NT2/D1 (cell line): ENCODE measurements at regions not wholly inside any gene's neighbourhood (a gene's known extent, or its start where the extent isn't known, plus 50 kb on each side); places are given as distances from the start of the nearest gene placed in this dataset.

ENCODE experiments used
- DNase-seq: peaks from one replicate; pipeline ENCODE4 v3.0.0-alpha.2; 2011; ENCODE audit warnings: low read depth, low spot score
- H3K27me3 ChIP-seq: 2 replicates; pipeline ENCODE4 v1.6.0; 2011; ENCODE audit warnings: mild to moderate bottlenecking; ENCODE audit not compliant: insufficient read length, insufficient read depth
- H3K36me3 ChIP-seq: 2 replicates; pipeline ENCODE4 v1.6.1; 2011; ENCODE audit warnings: mild to moderate bottlenecking, low read length, mixed read lengths; ENCODE audit not compliant: insufficient read depth, insufficient read length
- H3K4me1 ChIP-seq: 2 replicates; pipeline ENCODE4 v1.5.1; 2011; ENCODE audit not compliant: insufficient read depth, insufficient read length
- H3K4me3 ChIP-seq: 2 replicates; pipeline ENCODE4 v1.5.1; 2011; ENCODE audit warnings: low read depth; ENCODE audit not compliant: insufficient read length
- H3K9ac ChIP-seq: 2 replicates; pipeline ENCODE4 v1.6.0; 2011; ENCODE audit warnings: low read depth; ENCODE audit not compliant: insufficient read length
- H3K9me3 ChIP-seq: 2 replicates; pipeline ENCODE4 v1.5.1; 2011; ENCODE audit warnings: mild to moderate bottlenecking, low read length; ENCODE audit not compliant: insufficient read depth
- SUZ12 ChIP-seq: IDR thresholded peaks from 2 replicates; pipeline ENCODE4 v1.6.1; 2011; ENCODE audit not compliant: insufficient read length, insufficient read depth; ENCODE audit errors: extremely low read depth
- YY1 ChIP-seq: IDR thresholded peaks from 2 replicates; pipeline ENCODE4 v1.6.1; 2011; ENCODE audit not compliant: insufficient read length, insufficient read depth
- ZNF274 ChIP-seq: IDR thresholded peaks from 2 replicates; pipeline ENCODE4 v1.6.1; 2011; ENCODE audit warnings: mild to moderate bottlenecking, low read depth, low read length

- Histone ChIP-seq H3K36me3 (no peaks in the 10 kb centered on the region), H3K4me3 (no peak overlapping the region), H3K4me1 (no peaks in the 10 kb centered on the region), H3K27me3 (no peaks in the 10 kb centered on the region), H3K9me3 (peaks cover 8% of the 10 kb centered on the region; the same call in 1 of the 2 replicates), H3K9ac (no peak overlapping the region)
- TF ChIP-seq ZNF274 (no peak), YY1 (no peak), SUZ12 (no peak)
- DNase-seq, result no peak
These were observed 300.5 kb downstream of the IRX1 start for GRCh38 chr5:3896098-3896497.

- DNase-seq, result no peak
- no peak for TF ChIP-seq SUZ12
- TF ChIP-seq ZNF274, result no peak
- TF ChIP-seq YY1, result no peak
- H3K4me1 ChIP-seq, result no peaks in the 10 kb centered on the region
These were observed 303.5 kb downstream of the IRX1 start for GRCh38 chr5:3899093-3899492.

GRCh38 chr5:3904584-3904983 lies 309.0 kb downstream of the IRX1 start:
- no peak overlapping the region for H3K9ac ChIP-seq
- no peaks in the 10 kb centered on the region for H3K27me3 ChIP-seq
- no peaks in the 10 kb centered on the region for H3K36me3 ChIP-seq
- no peaks in the 10 kb centered on the region for H3K4me1 ChIP-seq
- no peaks in the 10 kb centered on the region for H3K9me3 ChIP-seq
- H3K4me3 ChIP-seq, result no peak overlapping the region
- no peak for DNase-seq
- no peak for TF ChIP-seq YY1
- no peak for TF ChIP-seq ZNF274
- TF ChIP-seq SUZ12, result no peak

More at GRCh38 chr5:3899093-3899492, 303.5 kb downstream of the IRX1 start:
- Histone ChIP-seq H3K27me3 (no peaks in the 10 kb centered on the region), H3K4me3 (no peak overlapping the region), H3K9ac (no peak overlapping the region), H3K9me3 (no peaks in the 10 kb centered on the region), H3K36me3 (no peaks in the 10 kb centered on the region)

GRCh38 chr5:3905031-3905430 lies 309.4 kb downstream of the IRX1 start:
- H3K4me3 ChIP-seq, result no peak overlapping the region
- H3K36me3 ChIP-seq, result no peaks in the 10 kb centered on the region
- H3K9me3 ChIP-seq, result no peaks in the 10 kb centered on the region
- TF ChIP-seq ZNF274 (no peak), SUZ12 (no peak), YY1 (no peak)
- H3K27me3 ChIP-seq, result no peaks in the 10 kb centered on the region
- DNase-seq, result no peak
- H3K9ac ChIP-seq, result no peak overlapping the region
- H3K4me1 ChIP-seq, result no peaks in the 10 kb centered on the region

GRCh38 chr5:3905521-3905920 lies 309.9 kb downstream of the IRX1 start:
- Histone ChIP-seq H3K9me3 (no peaks in the 10 kb centered on the region), H3K9ac (no peak overlapping the region), H3K36me3 (no peaks in the 10 kb centered on the region), H3K27me3 (no peaks in the 10 kb centered on the region), H3K4me1 (no peaks in the 10 kb centered on the region), H3K4me3 (no peak overlapping the region)
- no peak for DNase-seq
- TF ChIP-seq SUZ12 (no peak), ZNF274 (no peak), YY1 (no peak)

GRCh38 chr5:3911111-3911510 lies 315.5 kb downstream of the IRX1 start:
- H3K9me3 ChIP-seq, result no peaks in the 10 kb centered on the region
- no peak for TF ChIP-seq SUZ12
- TF ChIP-seq YY1, result no peak
- no peak for TF ChIP-seq ZNF274
- H3K4me3 ChIP-seq, result no peak overlapping the region
- H3K36me3 ChIP-seq, result no peaks in the 10 kb centered on the region
- DNase-seq, result no peak
- H3K4me1 ChIP-seq, result no peaks in the 10 kb centered on the region
- no peaks in the 10 kb centered on the region for H3K27me3 ChIP-seq
- no peak overlapping the region for H3K9ac ChIP-seq

- H3K9ac ChIP-seq, result no peak overlapping the region
- DNase-seq, result no peak
- no peak overlapping the region for H3K4me3 ChIP-seq
- no peaks in the 10 kb centered on the region for H3K36me3 ChIP-seq
- no peaks in the 10 kb centered on the region for H3K4me1 ChIP-seq
- no peaks in the 10 kb centered on the region for H3K27me3 ChIP-seq
- no peaks in the 10 kb centered on the region for H3K9me3 ChIP-seq
- TF ChIP-seq SUZ12, result no peak
- no peak for TF ChIP-seq ZNF274
- TF ChIP-seq YY1, result no peak
These were observed 316.1 kb downstream of the IRX1 start for GRCh38 chr5:3911773-3912172.
